ENCODE measurements at regions not wholly inside any gene's neighbourhood (a gene's known extent, or its start where the extent isn't known, plus 50 kb on each side); places are given as distances from the start of the nearest gene placed in this dataset.

GRCh38 chr5:146940295-146940694 is 61.7 kb upstream of the PPP2R2B start:
- no peak for DNase-seq (ENCODE audit: low spot score)
- Mint-ChIP-seq H3K4me3 (ENCODE audit: low read depth) (no peak overlapping the region), H3K27me3 (ENCODE audit: low read depth) (peaks cover 3% of the 10 kb centered on the region), H3K9me3 (no peaks in the 10 kb centered on the region), H3K27ac (no peak overlapping the region), H3K36me3 (ENCODE audit: low read depth) (no peaks in the 10 kb centered on the region), H3K4me1 (ENCODE audit: low read depth) (no peaks in the 10 kb centered on the region)
- intact Hi-C loops (cut with micrococcal nuclease) = no loop called here

GRCh38 chr5:146944019-146944418 is 65.5 kb upstream of the PPP2R2B start:
- intact Hi-C loops (cut with micrococcal nuclease) = no loop called here
- Mint-ChIP-seq H3K4me3 (ENCODE audit: low read depth) (no peak overlapping the region), H3K27ac (no peak overlapping the region), H3K9me3 (no peaks in the 10 kb centered on the region), H3K36me3 (ENCODE audit: low read depth) (no peaks in the 10 kb centered on the region), H3K4me1 (ENCODE audit: low read depth) (no peaks in the 10 kb centered on the region), H3K27me3 (ENCODE audit: low read depth) (peaks cover 3% of the 10 kb centered on the region)
- DNase-seq (ENCODE audit: low spot score) = no peak

- no peaks in the 10 kb centered on the region for H3K4me1 Mint-ChIP-seq (ENCODE audit: low read depth)
- DNase-seq (ENCODE audit: low spot score) = no peak
- H3K27me3 Mint-ChIP-seq (ENCODE audit: low read depth) = peaks cover 7% of the 10 kb centered on the region
- no peaks in the 10 kb centered on the region for H3K36me3 Mint-ChIP-seq (ENCODE audit: low read depth)
- H3K4me3 Mint-ChIP-seq (ENCODE audit: low read depth) = no peak overlapping the region
- H3K9me3 Mint-ChIP-seq = no peaks in the 10 kb centered on the region
- intact Hi-C loops (cut with micrococcal nuclease) = loop anchor here (5.0 kb wide), 1 partner anchor 283 kb away; no protein-coding TSS in a partner anchor
- no peak overlapping the region for H3K27ac Mint-ChIP-seq
These were observed 66.4 kb upstream of the PPP2R2B start for GRCh38 chr5:146944764-146945616.

- no peak for DNase-seq (ENCODE audit: low spot score)
- Mint-ChIP-seq H3K4me1 (ENCODE audit: low read depth) (no peaks in the 10 kb centered on the region), H3K27me3 (ENCODE audit: low read depth) (peaks cover 7% of the 10 kb centered on the region), H3K9me3 (no peaks in the 10 kb centered on the region), H3K27ac (no peak overlapping the region), H3K4me3 (ENCODE audit: low read depth) (no peak overlapping the region), H3K36me3 (ENCODE audit: low read depth) (no peaks in the 10 kb centered on the region)
- intact Hi-C loops (cut with micrococcal nuclease) = loop anchor here (5.0 kb wide), 1 partner anchor 283 kb away; no protein-coding TSS in a partner anchor
These were observed 67.1 kb upstream of the PPP2R2B start for GRCh38 chr5:146945617-146946084.

GRCh38 chr5:146947181-146947941 is 68.8 kb upstream of the PPP2R2B start:
- Mint-ChIP-seq H3K9me3 (no peaks in the 10 kb centered on the region), H3K4me1 (ENCODE audit: low read depth) (no peaks in the 10 kb centered on the region), H3K27ac (no peak overlapping the region), H3K27me3 (ENCODE audit: low read depth) (peaks cover 11% of the 10 kb centered on the region), H3K36me3 (ENCODE audit: low read depth) (no peaks in the 10 kb centered on the region), H3K4me3 (ENCODE audit: low read depth) (no peak overlapping the region)
- intact Hi-C loops (cut with micrococcal nuclease) = loop anchor here (5.0 kb wide), 1 partner anchor 285 kb away; no protein-coding TSS in a partner anchor
- no peak for DNase-seq (ENCODE audit: low spot score)

- H3K4me1 Mint-ChIP-seq (ENCODE audit: low read depth) = no peaks in the 10 kb centered on the region
These were observed 70.1 kb upstream of the PPP2R2B start for GRCh38 chr5:146948666-146949065.

GRCh38 chr5:146952168-146952567 is 73.6 kb upstream of the PPP2R2B start:
- no peak overlapping the region for H3K27ac Mint-ChIP-seq
- intact Hi-C loops (cut with micrococcal nuclease) = no loop called here
- H3K9me3 Mint-ChIP-seq = no peaks in the 10 kb centered on the region
- no peak for DNase-seq (ENCODE audit: low spot score)
- H3K4me1 Mint-ChIP-seq (ENCODE audit: low read depth) = no peaks in the 10 kb centered on the region
- H3K27me3 Mint-ChIP-seq (ENCODE audit: low read depth) = peaks cover 14% of the 10 kb centered on the region
- no peak overlapping the region for H3K4me3 Mint-ChIP-seq (ENCODE audit: low read depth)
- no peaks in the 10 kb centered on the region for H3K36me3 Mint-ChIP-seq (ENCODE audit: low read depth)

More at GRCh38 chr5:146948666-146949065, 70.1 kb upstream of the PPP2R2B start:
- Mint-ChIP-seq H3K27ac (no peak overlapping the region), H3K4me3 (ENCODE audit: low read depth) (no peak overlapping the region), H3K27me3 (ENCODE audit: low read depth) (peaks cover 14% of the 10 kb centered on the region), H3K9me3 (no peaks in the 10 kb centered on the region), H3K36me3 (ENCODE audit: low read depth) (no peaks in the 10 kb centered on the region)
- intact Hi-C loops (cut with micrococcal nuclease) = loop anchor here (5.0 kb wide), 1 partner anchor 286 kb away; no protein-coding TSS in a partner anchor
- DNase-seq (ENCODE audit: low spot score) = no peak

GRCh38 chr5:146956217-146956616 is 77.7 kb upstream of the PPP2R2B start:
- H3K9me3 Mint-ChIP-seq = no peaks in the 10 kb centered on the region

GRCh38 chr5:146959360-146959759 is 80.8 kb upstream of the PPP2R2B start:
- no peaks in the 10 kb centered on the region for H3K9me3 Mint-ChIP-seq
- H3K27ac Mint-ChIP-seq = no peak overlapping the region
- intact Hi-C loops (cut with micrococcal nuclease) = no loop called here
- H3K4me3 Mint-ChIP-seq (ENCODE audit: low read depth) = no peak overlapping the region
- DNase-seq (ENCODE audit: low spot score) = no peak
- peaks cover 7% of the 10 kb centered on the region for H3K27me3 Mint-ChIP-seq (ENCODE audit: low read depth)
- H3K36me3 Mint-ChIP-seq (ENCODE audit: low read depth) = no peaks in the 10 kb centered on the region
- H3K4me1 Mint-ChIP-seq (ENCODE audit: low read depth) = no peaks in the 10 kb centered on the region

More at GRCh38 chr5:146956217-146956616, 77.7 kb upstream of the PPP2R2B start:
- Mint-ChIP-seq H3K36me3 (ENCODE audit: low read depth) (no peaks in the 10 kb centered on the region), H3K27me3 (ENCODE audit: low read depth) (peaks cover 14% of the 10 kb centered on the region), H3K4me3 (ENCODE audit: low read depth) (no peak overlapping the region), H3K4me1 (ENCODE audit: low read depth) (no peaks in the 10 kb centered on the region), H3K27ac (no peak overlapping the region)
- no peak for DNase-seq (ENCODE audit: low spot score)
- intact Hi-C loops (cut with micrococcal nuclease) = no loop called here

- H3K36me3 Mint-ChIP-seq (ENCODE audit: low read depth) = no peaks in the 10 kb centered on the region
- no peaks in the 10 kb centered on the region for H3K9me3 Mint-ChIP-seq
- H3K27ac Mint-ChIP-seq = no peak overlapping the region
- H3K4me1 Mint-ChIP-seq (ENCODE audit: low read depth) = peaks cover 1% of the 10 kb centered on the region
- H3K27me3 Mint-ChIP-seq (ENCODE audit: low read depth) = peaks cover 7% of the 10 kb centered on the region
- intact Hi-C loops (cut with micrococcal nuclease) = no loop called here
- no peak overlapping the region for H3K4me3 Mint-ChIP-seq (ENCODE audit: low read depth)
- DNase-seq (ENCODE audit: low spot score) = no peak
These were observed 84.3 kb upstream of the PPP2R2B start for GRCh38 chr5:146962801-146963355.

GRCh38 chr5:146965761-146966659 is 87.5 kb upstream of the PPP2R2B start:
- peak; percentile 25 for DNase-seq (ENCODE audit: low spot score)
- Mint-ChIP-seq H3K27ac (no peak overlapping the region), H3K4me1 (ENCODE audit: low read depth) (peaks cover 1% of the 10 kb centered on the region), H3K27me3 (ENCODE audit: low read depth) (peaks cover 4% of the 10 kb centered on the region), H3K4me3 (ENCODE audit: low read depth) (no peak overlapping the region), H3K9me3 (no peaks in the 10 kb centered on the region), H3K36me3 (ENCODE audit: low read depth) (no peaks in the 10 kb centered on the region)
- intact Hi-C loops (cut with micrococcal nuclease) = loop anchor here (1.0 kb wide), 3 partner anchors 304 to 433 kb away; no protein-coding TSS in a partner anchor

- no peaks in the 10 kb centered on the region for H3K36me3 Mint-ChIP-seq (ENCODE audit: low read depth)
- H3K27ac Mint-ChIP-seq = no peak overlapping the region
- H3K9me3 Mint-ChIP-seq = no peaks in the 10 kb centered on the region
- H3K4me1 Mint-ChIP-seq (ENCODE audit: low read depth) = peaks cover 1% of the 10 kb centered on the region
- intact Hi-C loops (cut with micrococcal nuclease) = no loop called here
- H3K4me3 Mint-ChIP-seq (ENCODE audit: low read depth) = no peak overlapping the region
- DNase-seq (ENCODE audit: low spot score) = no peak
- peaks cover 2% of the 10 kb centered on the region for H3K27me3 Mint-ChIP-seq (ENCODE audit: low read depth)
These were observed 89.1 kb upstream of the PPP2R2B start for GRCh38 chr5:146967646-146968045.

Measured in activated T-helper 2 cell treated with anti-CD3 and anti-CD28 coated beads, Interferon-gamma antibody, Interleukin-2, Interleukin-4, amounts not matched to agents 10 μg/mL and 5 μg/mL and 100 μg/mL, durations not matched to agents 14 hours and 24 hours and 36 hours (primary cell).